Astrocyte (in vitro differentiated cells and primary cell): ENCODE measurements at regions not wholly inside any gene's neighbourhood (a gene's known extent, or its start where the extent isn't known, plus 50 kb on each side); places are given as distances from the start of the nearest gene placed in this dataset.

Experiments
- DNase-seq: peaks from one replicate; pipeline ENCODE4 v3.0.0-alpha.2; 2010; ENCODE audit warnings: low read depth
- FAIRE-seq: peaks from 2 replicates; lab custom pipeline; 2011; peaks lifted over from hg19 to GRCh38; lab: Jason Lieb, UNC
- H2AFZ ChIP-seq: 2 replicates; pipeline ENCODE4 v1.6.0; 2012; ENCODE audit warnings: low read depth, low read length, inconsistent platforms
- H3K27ac ChIP-seq: 2 replicates; pipeline ENCODE4 v1.5.1; 2011; ENCODE audit warnings: low read depth, low read length, inconsistent platforms
- H3K27me3 ChIP-seq: 2 replicates; pipeline ENCODE4 v1.6.0; 2011; ENCODE audit warnings: low read length, inconsistent platforms; ENCODE audit not compliant: insufficient read depth
- H3K36me3 ChIP-seq: 2 replicates; pipeline ENCODE4 v1.5.1; 2011; ENCODE audit warnings: low read length, inconsistent platforms; ENCODE audit not compliant: insufficient read depth
- H3K4me1 ChIP-seq: 2 replicates; pipeline ENCODE4 v1.5.1; 2011; ENCODE audit warnings: low read length, inconsistent platforms; ENCODE audit not compliant: insufficient read depth
- H3K4me2 ChIP-seq: 2 replicates; pipeline ENCODE4 v1.6.0; 2012; ENCODE audit warnings: low read length, inconsistent platforms
- H3K4me3 ChIP-seq: 2 replicates; pipeline ENCODE4 v1.5.1; 2011; ENCODE audit warnings: low read depth, mild to moderate bottlenecking, low read length, inconsistent platforms; ENCODE audit not compliant: insufficient read depth
- H3K79me2 ChIP-seq: 2 replicates; pipeline ENCODE4 v1.6.0; 2012; ENCODE audit warnings: mild to moderate bottlenecking, low read length, inconsistent platforms; ENCODE audit not compliant: insufficient read depth
- H3K9ac ChIP-seq: 2 replicates; pipeline ENCODE4 v1.6.0; 2012; ENCODE audit warnings: mild to moderate bottlenecking, low read length, inconsistent platforms
- H3K9me3 ChIP-seq: 2 replicates; pipeline ENCODE4 v1.5.1; 2012; ENCODE audit warnings: low read depth, mild to moderate bottlenecking, low read length, inconsistent platforms; ENCODE audit not compliant: insufficient read depth
- H4K20me1 ChIP-seq: 2 replicates; pipeline ENCODE4 v1.6.0; 2012; ENCODE audit warnings: low read length, inconsistent platforms; ENCODE audit not compliant: insufficient read depth
- H3K27ac Mint-ChIP-seq: one replicate; pipeline ENCODE4 v1.8.0; 2021; ENCODE audit warnings: mild to moderate bottlenecking, mixed read lengths; ENCODE audit not compliant: unreplicated experiment
- H3K27me3 Mint-ChIP-seq: one replicate; pipeline ENCODE4 v1.8.0; 2021; ENCODE audit warnings: low read depth, mixed read lengths; ENCODE audit not compliant: unreplicated experiment
- H3K36me3 Mint-ChIP-seq: one replicate; pipeline ENCODE4 v1.8.0; 2021; ENCODE audit warnings: low read depth, mixed read lengths; ENCODE audit not compliant: unreplicated experiment
- H3K4me1 Mint-ChIP-seq: one replicate; pipeline ENCODE4 v1.8.0; 2021; ENCODE audit warnings: low read depth, mixed read lengths; ENCODE audit not compliant: unreplicated experiment
- H3K4me3 Mint-ChIP-seq: one replicate; pipeline ENCODE4 v1.8.0; 2021; ENCODE audit warnings: mild to moderate bottlenecking, moderate library complexity, mixed read lengths; ENCODE audit not compliant: unreplicated experiment
- H3K9me3 Mint-ChIP-seq: one replicate; pipeline ENCODE4 v1.8.0; 2021; ENCODE audit warnings: mild to moderate bottlenecking, mixed read lengths; ENCODE audit not compliant: unreplicated experiment
- EZH2 ChIP-seq: IDR thresholded peaks from 2 replicates; pipeline ENCODE4 v1.6.1; 2012; ENCODE audit warnings: mild to moderate bottlenecking, low read length, inconsistent platforms; ENCODE audit not compliant: insufficient read depth
- TF ChIP-seq, protein P1 (sequence below): IDR thresholded peaks from 2 replicates; pipeline ENCODE4 v1.5.1; 2011; ENCODE audit warnings: low read depth, mild to moderate bottlenecking, inconsistent platforms, low read length, moderate library complexity; ENCODE audit not compliant: insufficient read depth

DNA sequence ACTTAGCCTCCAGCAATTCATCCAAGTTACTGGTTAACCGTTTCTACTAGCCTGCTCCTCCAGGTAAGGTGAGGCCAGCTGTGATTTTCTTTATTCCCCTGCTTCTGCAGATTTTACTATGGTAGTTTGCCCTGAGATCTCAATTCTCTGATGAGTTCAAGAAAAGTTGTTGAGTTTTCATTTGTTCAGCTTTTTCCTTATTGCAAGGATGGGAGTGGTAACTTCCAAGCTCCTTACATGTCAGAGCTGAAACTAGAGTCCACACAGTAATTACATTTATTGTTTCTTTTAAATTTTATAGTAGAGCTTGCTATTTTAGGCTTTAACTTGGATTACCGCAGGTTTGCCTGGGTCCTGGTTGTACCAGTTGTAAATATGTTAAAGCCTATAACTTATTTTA, 76.9 kb upstream of the ZRANB2 start:
- no peak overlapping the region for H3K27ac ChIP-seq
- H3K36me3 Mint-ChIP-seq: no peaks in the 10 kb centered on the region
- H3K79me2 ChIP-seq: no peaks in the 10 kb centered on the region
- TF ChIP-seq, protein P1, sequence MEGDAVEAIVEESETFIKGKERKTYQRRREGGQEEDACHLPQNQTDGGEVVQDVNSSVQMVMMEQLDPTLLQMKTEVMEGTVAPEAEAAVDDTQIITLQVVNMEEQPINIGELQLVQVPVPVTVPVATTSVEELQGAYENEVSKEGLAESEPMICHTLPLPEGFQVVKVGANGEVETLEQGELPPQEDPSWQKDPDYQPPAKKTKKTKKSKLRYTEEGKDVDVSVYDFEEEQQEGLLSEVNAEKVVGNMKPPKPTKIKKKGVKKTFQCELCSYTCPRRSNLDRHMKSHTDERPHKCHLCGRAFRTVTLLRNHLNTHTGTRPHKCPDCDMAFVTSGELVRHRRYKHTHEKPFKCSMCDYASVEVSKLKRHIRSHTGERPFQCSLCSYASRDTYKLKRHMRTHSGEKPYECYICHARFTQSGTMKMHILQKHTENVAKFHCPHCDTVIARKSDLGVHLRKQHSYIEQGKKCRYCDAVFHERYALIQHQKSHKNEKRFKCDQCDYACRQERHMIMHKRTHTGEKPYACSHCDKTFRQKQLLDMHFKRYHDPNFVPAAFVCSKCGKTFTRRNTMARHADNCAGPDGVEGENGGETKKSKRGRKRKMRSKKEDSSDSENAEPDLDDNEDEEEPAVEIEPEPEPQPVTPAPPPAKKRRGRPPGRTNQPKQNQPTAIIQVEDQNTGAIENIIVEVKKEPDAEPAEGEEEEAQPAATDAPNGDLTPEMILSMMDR: no peak
- no peaks in the 10 kb centered on the region for H3K9me3 Mint-ChIP-seq
- H3K4me3 ChIP-seq: no peak overlapping the region
- H3K27ac Mint-ChIP-seq: no peak overlapping the region
- no peak overlapping the region for H3K4me3 Mint-ChIP-seq
- H3K36me3 ChIP-seq: no peaks in the 10 kb centered on the region
- H3K4me1 Mint-ChIP-seq: no peaks in the 10 kb centered on the region
- H3K27me3 ChIP-seq: no peaks in the 10 kb centered on the region
- H3K9ac ChIP-seq: no peak overlapping the region
- H3K4me2 ChIP-seq: no peak overlapping the region
- H2AFZ ChIP-seq: no peak overlapping the region
- H3K9me3 ChIP-seq: no peaks in the 10 kb centered on the region
- no peak for FAIRE-seq
- no peak for DNase-seq
- H3K4me1 ChIP-seq: no peaks in the 10 kb centered on the region
- H3K27me3 Mint-ChIP-seq: no peaks in the 10 kb centered on the region
- H4K20me1 ChIP-seq: no peaks in the 10 kb centered on the region

DNA sequence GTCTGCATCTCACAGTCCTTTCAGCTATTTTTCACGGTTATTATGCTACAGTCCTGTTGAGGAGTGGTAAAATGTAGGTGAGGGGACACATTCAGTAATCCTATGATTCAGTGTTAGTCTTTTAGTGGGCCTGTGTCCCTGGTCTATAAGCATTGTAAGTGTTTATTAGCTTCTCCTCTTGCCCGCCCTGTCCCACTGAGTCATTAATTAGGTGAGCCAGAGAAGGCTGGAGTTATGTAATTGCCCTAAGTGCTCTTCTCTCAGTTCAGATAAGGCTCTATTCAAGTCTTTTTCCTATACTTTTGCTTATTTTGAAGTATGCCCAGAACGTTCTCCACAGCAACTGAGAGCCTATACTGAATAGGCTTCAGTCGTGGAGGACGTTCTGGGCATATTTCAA, 76.3 kb upstream of the ZRANB2 start:
- no peaks in the 10 kb centered on the region for H3K36me3 ChIP-seq
- H3K4me3 ChIP-seq: no peak overlapping the region
- FAIRE-seq: no peak
- no peak overlapping the region for H3K4me3 Mint-ChIP-seq
- no peak for DNase-seq
- TF ChIP-seq, protein P1: no peak
- TF ChIP-seq EZH2: no peak
- H3K27me3 Mint-ChIP-seq: no peaks in the 10 kb centered on the region
- H3K4me2 ChIP-seq: no peak overlapping the region
- no peaks in the 10 kb centered on the region for H4K20me1 ChIP-seq
- no peaks in the 10 kb centered on the region for H3K4me1 Mint-ChIP-seq
- no peak overlapping the region for H2AFZ ChIP-seq
- H3K9me3 ChIP-seq: no peaks in the 10 kb centered on the region
- H3K9ac ChIP-seq: no peak overlapping the region
- H3K4me1 ChIP-seq: no peaks in the 10 kb centered on the region
- no peaks in the 10 kb centered on the region for H3K36me3 Mint-ChIP-seq
- no peak overlapping the region for H3K27ac Mint-ChIP-seq
- H3K27me3 ChIP-seq: no peaks in the 10 kb centered on the region
- H3K79me2 ChIP-seq: no peaks in the 10 kb centered on the region
- no peaks in the 10 kb centered on the region for H3K9me3 Mint-ChIP-seq
- H3K27ac ChIP-seq: no peak overlapping the region

DNA sequence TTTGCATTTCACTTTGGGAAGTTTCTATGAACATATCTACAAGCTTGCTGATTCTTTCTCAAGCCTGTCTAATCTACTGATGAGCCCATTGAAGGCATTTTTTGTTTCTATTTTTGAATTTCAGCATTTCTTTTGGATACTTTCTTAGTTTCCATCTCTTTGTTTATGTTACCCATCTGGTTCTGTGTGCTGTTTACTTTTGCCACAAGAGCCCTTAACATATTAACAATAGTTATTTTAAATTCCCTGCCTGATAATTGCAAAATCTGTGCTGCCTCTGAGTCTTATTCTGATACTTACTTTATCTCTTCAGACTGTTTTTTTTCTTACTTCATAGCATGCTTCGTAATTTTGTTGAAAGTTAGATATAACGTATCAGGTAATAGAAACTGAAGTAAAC, 75.8 kb upstream of the ZRANB2 start:
- Mint-ChIP-seq H3K36me3 (no peaks in the 10 kb centered on the region), H3K27ac (no peak overlapping the region), H3K4me3 (no peak overlapping the region), H3K27me3 (no peaks in the 10 kb centered on the region), H3K9me3 (no peaks in the 10 kb centered on the region), H3K4me1 (no peaks in the 10 kb centered on the region)
- H3K79me2 ChIP-seq: no peaks in the 10 kb centered on the region
- no peak overlapping the region for H3K9ac ChIP-seq
- DNase-seq (no peak), FAIRE-seq (no peak)
- H3K27ac ChIP-seq: no peak overlapping the region
- H3K4me2 ChIP-seq: no peak overlapping the region
- no peak overlapping the region for H3K4me3 ChIP-seq
- no peaks in the 10 kb centered on the region for H4K20me1 ChIP-seq
- H3K4me1 ChIP-seq: no peaks in the 10 kb centered on the region
- no peaks in the 10 kb centered on the region for H3K9me3 ChIP-seq
- TF ChIP-seq, protein P1: no peak
- H3K27me3 ChIP-seq: no peaks in the 10 kb centered on the region
- H3K36me3 ChIP-seq: no peaks in the 10 kb centered on the region
- H2AFZ ChIP-seq: no peak overlapping the region
